NCI-H146 treated with DMSO at 0.1 percent for 48 hours (cell line): ENCODE measurements at regions not wholly inside any gene's neighbourhood (a gene's known extent, or its start where the extent isn't known, plus 50 kb on each side); places are given as distances from the start of the nearest gene placed in this dataset.

Experiments used
- DNase-seq: peaks from one replicate; lab custom pipeline; 2025; ENCODE audit not compliant: unreplicated experiment; lab: John Stamatoyannopoulos, UW

DNA sequence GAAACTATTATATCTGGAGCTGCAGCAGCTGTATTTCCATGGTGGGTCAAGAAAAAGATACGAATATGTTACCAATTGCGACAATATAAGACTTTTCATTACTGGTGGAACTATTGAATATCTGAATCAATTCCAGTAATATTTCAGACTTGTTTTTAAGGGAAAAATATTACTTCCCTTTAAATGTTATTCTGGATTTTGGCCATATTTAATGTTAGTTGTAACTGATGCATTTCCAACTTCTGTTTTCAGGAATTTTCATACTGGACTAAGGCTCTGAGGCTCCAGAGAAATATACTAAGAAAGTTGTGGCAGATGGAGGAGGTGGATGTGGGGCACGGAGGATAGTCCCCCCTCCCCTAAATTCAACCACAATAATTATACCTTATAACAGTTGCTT lies 555.2 kb upstream of the SETBP1 start:
- no peak for DNase-seq

DNA sequence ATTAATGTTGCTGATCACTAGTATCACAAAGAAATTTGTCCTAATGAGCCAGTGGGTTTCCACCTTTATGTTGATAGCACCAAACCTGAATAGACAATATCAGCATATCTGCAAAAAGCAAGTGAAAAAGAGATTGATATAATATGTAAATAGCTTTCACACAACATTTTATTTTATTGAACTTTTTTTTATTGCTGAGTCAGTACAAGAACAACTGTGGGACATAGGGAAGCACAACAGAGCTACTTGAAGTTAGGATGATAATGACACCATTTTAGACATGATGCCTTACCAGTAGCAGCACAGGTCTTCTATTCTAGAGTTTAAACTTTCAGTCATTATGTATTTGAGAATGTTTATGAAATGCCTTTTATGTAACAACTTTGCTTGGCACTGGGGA lies 554.1 kb upstream of the SETBP1 start:
- no peak for DNase-seq

DNA sequence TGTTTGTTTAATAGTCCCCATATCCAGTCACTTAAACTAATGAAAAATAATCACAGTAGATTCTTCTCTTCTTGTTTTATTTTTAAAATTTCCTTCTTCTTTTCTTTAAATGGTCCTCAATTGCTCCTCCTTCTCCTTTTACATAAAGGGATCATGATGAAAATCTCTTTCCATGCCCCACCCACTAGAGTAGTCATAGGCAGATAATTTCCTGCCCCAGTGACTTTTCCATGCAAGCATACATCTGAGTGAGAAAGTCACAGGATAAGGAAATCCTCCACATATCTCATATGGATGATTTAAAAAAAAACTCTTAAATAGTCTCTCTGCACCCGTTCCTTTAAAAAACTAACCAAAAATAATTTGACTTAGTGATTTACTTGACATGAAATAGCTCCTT lies 552.3 kb upstream of the SETBP1 start:
- no peak for DNase-seq

DNA sequence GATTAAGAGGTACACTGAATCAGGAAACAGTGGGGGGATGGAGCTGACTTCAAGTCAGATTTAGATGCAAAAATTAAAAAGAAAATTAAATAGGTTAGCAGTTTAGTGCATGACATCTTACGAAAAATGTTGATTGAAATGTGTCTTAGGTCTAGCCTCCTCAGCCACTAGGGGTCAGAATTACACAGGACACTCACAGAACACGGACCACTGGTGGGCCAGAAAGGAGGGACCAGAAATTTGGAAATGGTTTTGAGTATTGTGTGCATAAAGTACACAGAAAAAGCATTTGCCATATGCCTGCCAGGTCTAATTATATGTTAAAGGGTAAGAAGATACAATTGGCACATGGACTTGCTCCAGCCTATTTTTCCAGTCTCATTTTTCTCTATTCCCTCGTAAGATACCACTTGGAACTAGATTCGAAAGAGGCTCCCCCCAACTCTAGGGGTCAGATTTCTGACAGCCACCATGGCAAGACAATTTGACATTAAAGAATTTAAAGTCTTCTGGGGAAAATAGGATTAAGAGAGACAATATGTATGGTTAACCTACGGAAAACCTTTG lies 550.2 kb upstream of the SETBP1 start:
- DNase-seq, result no peak

DNA sequence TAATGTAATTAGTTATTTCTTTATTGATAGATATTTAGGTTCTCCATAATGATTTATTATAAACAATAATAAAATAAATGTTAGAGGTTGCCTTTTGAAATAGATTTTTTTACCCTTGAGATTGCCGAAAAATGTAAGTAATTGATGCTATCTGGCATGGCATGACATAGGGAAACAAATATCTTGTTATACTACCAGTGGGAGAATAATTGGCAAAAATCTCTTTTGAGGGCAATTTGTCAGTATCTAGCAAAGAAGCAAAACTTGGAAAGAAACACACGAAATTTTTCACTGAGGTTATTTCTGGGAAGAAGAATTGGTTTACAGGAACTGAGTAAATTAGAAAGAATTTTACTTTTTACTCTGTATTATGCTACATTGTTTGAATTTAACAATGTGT lies 547.2 kb upstream of the SETBP1 start:
- DNase-seq, result no peak

DNA sequence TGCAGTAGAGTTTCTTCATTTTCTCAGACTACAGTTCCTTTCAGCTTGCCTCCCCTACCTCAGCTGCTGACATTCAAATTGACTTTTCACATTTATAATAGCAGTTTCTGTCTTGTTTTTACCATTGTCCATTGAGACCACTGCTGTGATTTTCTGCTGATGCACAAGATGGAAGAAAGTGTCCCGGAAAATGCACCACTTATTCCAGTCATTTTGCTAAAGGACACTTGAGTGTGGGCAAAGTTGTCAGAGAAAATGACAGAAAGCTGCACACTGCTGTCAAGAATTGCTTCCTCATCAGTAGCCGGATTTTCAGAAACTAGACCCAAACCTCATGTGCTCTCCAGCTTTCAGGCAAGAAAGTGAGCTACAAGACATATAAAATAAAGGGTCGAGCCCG lies 546.2 kb upstream of the SETBP1 start:
- DNase-seq, result no peak

DNA sequence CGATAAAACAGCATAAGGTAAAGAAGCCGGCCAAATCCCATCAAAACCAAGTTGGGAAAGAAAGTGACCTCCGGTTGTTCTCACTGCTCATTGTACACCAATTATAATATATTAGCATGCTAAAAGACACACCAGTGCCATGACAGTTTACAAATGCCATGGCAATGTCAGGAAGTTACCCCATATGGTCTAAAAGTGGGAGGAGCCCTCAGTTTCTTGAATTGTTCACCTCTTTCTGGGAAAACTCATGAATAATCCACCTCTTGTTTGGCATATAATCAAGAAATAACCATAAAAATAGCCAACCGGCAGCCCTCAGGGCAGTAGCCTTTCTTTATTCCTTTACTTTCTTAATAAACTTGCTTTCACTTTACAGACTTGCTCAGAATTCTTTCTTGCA lies 544.9 kb upstream of the SETBP1 start:
- no peak for DNase-seq

DNA sequence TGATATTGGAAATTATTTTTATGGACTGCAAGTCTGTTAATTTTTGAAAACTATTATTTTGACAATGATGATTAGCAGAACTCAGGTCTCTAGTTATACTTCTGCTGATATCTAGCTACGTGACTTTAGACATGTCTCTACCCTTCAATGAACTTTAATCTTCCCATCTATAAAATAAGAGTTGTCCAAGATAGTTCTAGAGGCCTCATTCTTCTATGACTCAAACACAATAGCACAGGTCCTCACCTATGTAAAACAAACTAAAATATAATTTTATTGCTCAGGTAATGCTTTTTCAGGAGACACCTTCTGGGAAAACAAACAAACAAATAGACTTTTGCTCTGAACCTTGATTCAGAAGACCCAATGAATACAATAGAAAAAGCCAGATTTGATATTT lies 544.4 kb upstream of the SETBP1 start:
- no peak for DNase-seq

DNA sequence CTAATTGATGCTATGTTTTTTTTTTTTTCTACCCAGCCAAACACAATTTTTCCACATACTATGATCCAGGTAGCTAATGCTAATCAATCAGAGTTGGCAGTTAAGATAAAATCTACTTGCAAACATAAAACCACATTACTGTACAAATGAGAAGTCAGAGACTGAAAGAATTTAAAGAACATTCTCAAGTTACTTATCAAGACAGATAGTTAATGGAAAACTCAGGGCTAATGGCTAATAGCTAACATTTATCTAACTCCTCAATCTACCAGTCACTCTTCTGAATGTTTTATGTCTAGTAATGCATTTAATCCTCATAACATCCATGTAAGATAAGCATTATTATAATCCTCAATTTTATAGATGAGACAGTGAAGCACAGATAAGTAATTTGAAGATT lies 537.6 kb upstream of the SETBP1 start:
- DNase-seq, result no peak

DNA sequence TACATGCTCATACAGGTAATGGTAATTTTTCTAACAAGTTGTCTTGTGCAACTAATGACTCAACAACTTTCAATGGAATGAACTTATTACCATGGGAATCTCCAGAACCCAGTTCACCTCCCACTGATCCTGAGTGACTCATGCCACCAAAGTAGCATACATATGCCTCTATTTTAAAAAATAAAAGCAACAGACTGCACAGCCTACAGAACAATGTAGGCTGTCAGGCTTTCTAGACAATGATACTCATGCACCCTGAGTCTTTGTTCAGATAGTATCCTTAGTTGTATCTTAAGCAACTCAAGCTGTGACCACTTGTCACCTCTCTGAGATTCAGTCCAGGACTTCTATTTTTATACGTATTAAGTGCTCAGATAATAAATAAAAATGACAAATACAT lies 531.0 kb upstream of the SETBP1 start:
- DNase-seq, result no peak

DNA sequence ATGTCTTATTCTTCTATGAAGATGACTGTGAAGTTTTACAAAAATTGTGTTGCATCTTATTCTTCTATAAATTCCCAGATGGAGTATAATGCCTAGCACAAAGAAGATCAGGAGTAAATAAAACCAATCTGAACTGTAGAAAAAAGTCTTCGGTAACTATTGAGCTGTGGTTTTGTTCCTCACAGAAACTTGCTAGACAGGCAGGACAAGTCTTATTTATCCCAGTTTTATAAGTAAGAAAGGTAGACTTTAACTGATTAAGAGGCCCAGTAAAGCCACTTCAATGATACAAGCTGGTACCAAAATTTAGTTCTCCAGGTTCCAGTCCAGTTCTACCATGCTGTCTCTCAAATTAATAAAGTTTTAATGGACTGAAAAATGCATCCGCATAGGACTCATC lies 526.7 kb upstream of the SETBP1 start:
- no peak for DNase-seq

DNA sequence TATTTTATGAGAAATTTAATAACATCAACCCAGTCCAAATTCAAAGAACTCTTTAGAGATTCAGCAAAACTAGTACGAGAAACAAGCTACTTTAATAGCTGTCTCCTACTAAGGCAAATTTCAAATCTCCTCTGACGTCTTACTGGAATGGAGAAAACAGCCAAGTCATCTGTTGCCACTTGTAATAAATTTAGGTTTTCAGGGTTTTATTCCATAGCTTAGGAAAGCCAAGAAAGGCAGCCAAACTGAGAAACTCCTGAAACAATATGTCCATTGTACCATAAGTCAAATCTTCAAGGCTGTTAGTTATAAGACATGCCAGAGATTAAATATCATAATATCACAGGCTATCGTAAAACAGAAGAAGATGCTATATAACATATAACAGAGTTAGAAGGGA lies 524.6 kb upstream of the SETBP1 start:
- DNase-seq, result no peak

DNA sequence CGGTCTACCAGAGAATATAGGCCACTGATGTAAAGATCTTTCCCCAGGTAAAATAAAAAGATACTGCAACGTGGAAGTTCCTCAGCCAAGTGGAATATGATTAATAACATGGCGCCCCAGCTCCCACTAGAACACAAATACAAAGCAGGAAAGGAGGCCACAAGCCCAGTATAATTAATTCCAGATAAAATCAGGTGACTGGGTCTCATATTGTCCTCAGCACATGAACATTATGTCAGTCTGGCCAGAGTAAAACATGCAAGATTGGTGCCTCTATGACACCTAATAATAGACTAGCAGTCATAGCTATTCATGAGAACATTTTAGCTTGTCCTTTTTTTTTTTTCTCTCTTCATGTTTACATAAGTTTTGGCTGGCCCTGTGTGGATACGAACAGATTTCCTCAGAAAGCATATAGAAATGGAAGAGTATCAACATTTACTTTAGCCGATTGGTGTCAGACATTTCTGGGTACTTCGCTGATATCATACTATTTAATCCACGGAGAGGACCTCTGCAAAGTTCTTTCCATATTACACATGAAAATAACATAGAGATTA lies 523.8 kb upstream of the SETBP1 start:
- no peak for DNase-seq

DNA sequence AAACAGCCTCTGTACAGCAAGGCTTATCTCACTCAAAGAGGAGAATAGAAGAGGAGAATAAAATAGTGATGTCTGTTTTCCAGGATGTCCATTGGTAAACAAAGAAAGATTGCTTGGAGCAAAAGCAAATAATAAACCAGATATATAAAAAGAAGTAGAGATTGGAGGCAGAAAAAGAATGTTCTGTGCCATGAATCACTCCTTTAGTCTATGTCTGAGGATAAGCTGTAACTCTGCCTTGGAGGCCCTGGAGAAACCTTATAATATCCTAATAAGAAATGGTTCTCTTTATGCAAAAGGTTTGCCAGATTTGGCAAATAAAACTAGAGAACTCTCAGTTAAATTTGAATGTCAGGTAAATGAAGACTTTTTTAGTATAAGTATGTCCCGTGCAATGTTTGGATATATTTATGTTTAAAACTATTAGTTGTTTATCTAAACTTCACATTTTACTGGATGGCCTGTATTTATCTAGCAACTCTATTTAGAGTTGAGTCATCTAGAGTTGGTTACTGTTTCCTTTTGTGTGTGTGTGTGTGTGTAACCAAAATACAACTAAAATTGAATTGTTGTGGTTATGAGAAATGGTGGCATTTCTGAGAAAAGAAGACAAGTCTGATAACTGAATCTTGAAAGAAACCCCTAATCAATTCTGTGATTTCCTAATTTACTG lies 510.3 kb upstream of the SETBP1 start:
- DNase-seq, result no peak

DNA sequence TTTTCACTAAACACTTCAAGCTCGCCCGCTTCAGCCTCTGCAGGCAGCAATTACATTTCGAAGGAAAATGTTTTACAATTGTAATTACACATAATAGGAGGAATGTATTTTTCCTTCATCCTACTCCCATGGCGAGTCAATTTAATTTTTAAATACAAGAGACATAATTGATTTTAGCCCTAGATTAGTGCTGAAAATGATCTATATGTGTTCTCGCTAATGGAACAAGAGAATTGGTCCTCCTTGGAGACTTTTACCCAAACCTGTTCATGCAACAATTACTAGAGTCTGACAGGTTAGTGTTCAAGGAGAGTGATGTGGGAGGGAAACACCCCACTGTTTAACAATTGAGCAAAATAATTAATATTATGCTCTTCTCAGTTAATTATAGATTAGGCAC lies 509.4 kb upstream of the SETBP1 start:
- no peak for DNase-seq

DNA sequence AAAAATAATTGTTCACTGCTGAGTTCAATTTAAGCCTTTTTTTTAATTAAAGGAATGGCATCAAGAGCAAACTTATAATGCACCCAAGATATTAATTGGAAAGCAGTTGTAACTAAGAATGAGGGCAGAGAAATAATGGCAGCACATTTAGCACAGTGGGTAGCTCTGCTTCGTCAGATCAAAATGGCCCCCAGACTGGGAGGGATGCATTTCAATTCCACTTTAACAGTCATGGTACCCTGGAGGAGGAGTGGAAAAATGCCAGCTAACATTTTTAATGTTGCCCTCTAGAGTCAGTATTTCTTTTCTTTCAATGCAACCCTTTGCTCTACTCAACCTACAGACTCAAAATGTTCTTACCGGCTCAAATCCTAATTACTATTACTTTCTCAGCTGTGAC lies 504.8 kb upstream of the SETBP1 start:
- no peak for DNase-seq

DNA sequence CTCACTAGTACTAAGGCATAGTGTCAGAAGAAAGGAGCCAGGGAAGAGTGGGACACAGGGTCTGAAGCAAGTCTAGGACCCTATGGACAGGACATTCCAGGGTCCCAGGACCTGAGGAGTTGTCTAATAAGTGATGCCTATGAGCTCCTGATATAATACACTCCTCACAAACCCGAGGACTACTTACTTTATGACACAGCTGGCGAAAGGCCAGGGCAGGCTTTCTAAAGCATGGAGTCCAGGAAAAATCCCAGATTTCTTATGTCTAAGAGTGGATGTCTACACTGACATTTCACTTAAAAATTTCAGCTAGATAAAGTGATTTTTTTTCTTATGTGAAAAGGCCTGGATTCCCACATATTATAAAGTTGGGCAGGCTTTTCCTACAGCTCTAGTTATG lies 502.2 kb upstream of the SETBP1 start:
- no peak for DNase-seq

DNA sequence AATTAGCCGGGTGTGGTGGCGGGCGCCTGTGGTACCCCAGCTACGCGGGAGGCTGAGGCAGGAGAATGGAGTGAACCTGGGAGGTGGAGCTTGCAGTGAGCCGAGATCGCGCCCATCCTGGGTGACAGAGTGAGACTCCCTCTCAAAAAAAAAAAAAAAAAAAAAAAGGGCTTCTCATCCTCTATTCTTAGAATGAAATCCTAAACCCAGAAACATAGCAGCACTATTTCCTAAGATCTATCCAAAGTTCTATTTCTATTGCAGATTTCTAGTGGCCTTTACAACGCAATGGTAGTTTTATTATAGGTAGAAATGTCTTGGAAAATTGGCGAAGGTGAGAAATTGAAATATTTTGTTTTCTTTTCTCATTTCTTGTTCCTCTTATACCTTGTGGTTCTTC lies 501.0 kb upstream of the SETBP1 start:
- no peak for DNase-seq

DNA sequence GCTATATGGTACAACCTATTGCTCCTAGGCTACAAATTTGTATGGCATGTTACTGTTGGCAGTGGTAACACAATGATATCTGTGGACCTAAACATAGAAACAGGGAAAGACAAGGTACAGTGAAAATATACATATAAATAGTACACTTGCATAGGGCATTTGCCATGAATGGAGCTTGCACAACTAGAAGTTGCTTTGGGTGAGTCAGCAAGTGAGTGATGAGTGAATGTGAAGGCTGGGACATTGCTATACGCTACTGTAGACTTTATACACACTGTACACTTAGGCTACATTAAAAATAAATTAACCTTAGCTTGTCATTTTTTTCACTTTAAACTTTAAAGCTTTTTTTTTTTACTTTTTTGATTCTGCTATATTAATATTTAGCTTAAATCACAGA lies 500.0 kb upstream of the SETBP1 start:
- no peak for DNase-seq

DNA sequence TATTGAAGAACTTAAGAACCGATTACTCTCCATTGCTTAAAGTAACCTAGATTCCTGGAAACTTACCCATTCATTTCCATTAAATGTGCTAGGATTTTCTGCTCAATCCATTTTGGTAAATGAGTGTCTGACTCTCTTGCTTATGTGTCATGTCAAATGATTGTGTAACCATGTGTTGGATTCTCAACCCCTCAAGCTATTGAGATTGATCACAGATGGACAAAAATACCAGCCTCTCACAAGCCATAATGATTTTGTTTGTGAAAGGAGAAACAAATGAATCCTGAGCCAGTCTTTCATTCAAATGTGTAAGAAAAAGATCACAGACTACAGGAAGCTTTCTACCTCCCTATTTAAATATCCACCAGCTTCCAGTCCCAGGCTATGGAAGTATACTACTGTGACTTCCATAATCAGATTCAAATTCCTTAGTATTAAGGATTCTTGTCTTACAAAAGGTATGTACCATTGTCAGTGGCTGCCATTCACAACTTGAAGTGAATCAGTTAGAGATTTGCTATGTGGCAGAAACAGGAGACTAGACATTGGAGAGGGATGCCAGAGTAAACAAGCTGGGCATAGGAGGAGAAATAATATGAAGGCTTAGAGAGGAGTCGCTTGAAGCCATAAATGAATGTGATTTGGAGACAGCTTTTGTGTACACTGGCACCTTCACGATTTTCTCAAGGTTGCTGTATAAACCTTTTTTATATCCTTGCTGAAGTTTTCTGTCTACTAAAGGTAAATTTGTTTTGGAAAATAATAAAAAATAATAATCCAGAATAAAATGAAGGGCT lies 498.5 kb upstream of the SETBP1 start:
- no peak for DNase-seq

DNA sequence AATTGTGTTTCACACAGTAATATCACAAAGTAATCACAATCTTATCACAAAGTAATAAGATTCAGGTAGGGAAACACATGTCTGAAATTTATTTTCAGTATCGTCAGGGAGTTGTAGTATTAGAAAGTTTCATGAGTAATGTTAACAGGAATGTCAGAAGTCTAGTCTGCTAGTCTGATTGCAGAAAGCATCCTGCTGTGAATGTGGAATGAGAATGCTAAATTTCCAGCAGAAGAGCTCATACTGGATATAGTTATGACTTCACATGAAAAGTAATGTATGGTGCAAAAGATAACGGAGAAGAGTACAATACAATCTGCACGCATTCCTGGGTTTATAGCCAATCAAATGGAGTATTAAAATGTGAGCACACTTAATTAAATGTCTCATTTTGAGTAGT lies 494.7 kb upstream of the SETBP1 start:
- no peak for DNase-seq

DNA sequence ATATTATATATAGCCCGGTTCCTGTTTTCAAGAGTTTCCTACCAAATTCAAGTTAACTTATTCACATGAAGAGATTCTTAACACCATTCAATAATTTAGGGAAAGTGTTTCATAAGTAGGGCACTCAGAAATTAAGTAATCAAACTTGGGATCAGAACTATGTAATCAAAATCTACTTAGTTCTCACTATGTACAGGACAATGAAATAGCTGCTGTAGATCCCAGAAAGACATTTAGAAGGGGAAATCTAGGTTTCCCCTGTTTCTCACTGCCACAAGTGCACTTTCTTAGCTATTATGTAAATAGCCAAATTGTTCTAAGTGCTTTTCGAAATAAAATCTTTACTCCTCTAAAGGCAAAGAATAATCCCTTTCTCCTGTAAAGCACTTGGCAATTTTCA lies 493.6 kb upstream of the SETBP1 start:
- no peak for DNase-seq
